Psoas muscle (tissue), 7 donors: ENCODE measurements at regions not wholly inside any gene's neighbourhood (a gene's known extent, or its start where the extent isn't known, plus 50 kb on each side); places are given as distances from the start of the nearest gene placed in this dataset.

ENCODE experiments used
- ATAC-seq, 4 donors: fragments of 200-7000 bp; cut with Tn5 transposase; one replicate each; pipeline ENCODE4 v1.9.1; 2020; ENCODE audit warnings: moderate library complexity in 3 of 4, mild to moderate bottlenecking in 2 of 4
- DNase-seq, 2 donors: peaks; one replicate each; pipeline ENCODE4 v3.0.0-alpha.2; 2020
- H3K27ac ChIP-seq: fragments of 200-600 bp; one replicate; pipeline ENCODE4 v1.8.0; 2022
- H3K27me3 ChIP-seq, 3 donors: fragments of 200-600 bp in 1 of 3; one replicate each; pipeline versions ENCODE4 v1.6.1 to v1.8.0; 2013 to 2022; ENCODE audit warnings: low read length in 2 of 3, mild to moderate bottlenecking in 2 of 3, moderate library complexity in 1 of 3; ENCODE audit not compliant: insufficient read depth in 3 of 3
- H3K36me3 ChIP-seq, 2 donors: fragments of 200-600 bp in 1 of 2; one replicate each; pipeline versions ENCODE4 v1.6.1 to v1.8.0; 2013 to 2022; ENCODE audit warnings: low read depth in 1 of 2, mild to moderate bottlenecking in 1 of 2, moderate library complexity in 1 of 2; ENCODE audit not compliant: insufficient read depth in 1 of 2
- H3K4me1 ChIP-seq: fragments of 200-600 bp; one replicate; pipeline ENCODE4 v1.8.0; 2022
- H3K4me3 ChIP-seq: fragments of 200-600 bp; one replicate; pipeline ENCODE4 v1.8.0; 2022; ENCODE audit warnings: mild to moderate bottlenecking
- H3K9me3 ChIP-seq: fragments of 200-600 bp; one replicate; pipeline ENCODE4 v1.8.0; 2022
- CTCF ChIP-seq: fragments of 200-600 bp; IDR thresholded peaks from one replicate; pipeline ENCODE4 v1.8.0; 2022; ENCODE audit warnings: antibody characterized with exemption
- WGBS, 3 donors: extraction: QIAGEN DNeasy Blood & Tissue Kit; methylation state at CpG; one replicate each; pipeline versions ENCODE4 v1.1.6 to v1.1.7; 2013; 5-methylcytosine and 5-hydroxymethylcytosine counted together
- intact Hi-C, 2 donors: fragments of 100-400 bp; cut with DNase I; formaldehyde crosslinking; loops; one replicate each; pipeline versions ENCODE4 v1.11.0 to v1.14.2; 2022
- donor health status: healthy with polysubstance abuse.
- donor health status: DM: no; HTN: no; CAD: no; lungs with moderate emphysema.
- donor health status: Bipolar disorder and iron deficiency.
- donor health status: healthy.
- donor health status: DM: yes; HTN: yes; CAD: no.
- donor health status: DM: no; HTN: no; CAD: no.
- donor health status: DM: yes; HTN: yes; CAD: no.

- TF ChIP-seq CTCF, result no peak
- H3K9me3 ChIP-seq, result peaks cover 5% of the 10 kb centered on the region
- H3K4me1 ChIP-seq, result no peaks in the 10 kb centered on the region
- WGBS, 3 donors, result 17 to 20% (median 19%) methylated on average over 7 of the region's 7 CpGs
- no peak overlapping the region for H3K27ac ChIP-seq
- no peak for DNase-seq
- H3K27me3 ChIP-seq, result no peaks in the 10 kb centered on the region
- no peak overlapping the region for H3K4me3 ChIP-seq
- H3K36me3 ChIP-seq, result no peaks in the 10 kb centered on the region
- no peak for ATAC-seq
- intact Hi-C loops, result no loop called here
These were observed 221.6 kb downstream of the LPIN1 start for GRCh38 chr2:11967946-11968465.

GRCh38 chr2:11968521-11968920 is 222.1 kb downstream of the LPIN1 start:
- H3K4me3 ChIP-seq, result no peak overlapping the region
- DNase-seq, result no peak
- WGBS, 3 donors, result 66 to 68% (median 67%) methylated on average over 5 of the region's 5 CpGs
- no peaks in the 10 kb centered on the region for H3K27me3 ChIP-seq
- H3K9me3 ChIP-seq, result peaks cover 10% of the 10 kb centered on the region
- H3K4me1 ChIP-seq, result no peaks in the 10 kb centered on the region
- H3K27ac ChIP-seq, result no peak overlapping the region
- intact Hi-C loops, result no loop called here
- TF ChIP-seq CTCF, result no peak
- no peaks in the 10 kb centered on the region for H3K36me3 ChIP-seq
- no peak for ATAC-seq

DNA sequence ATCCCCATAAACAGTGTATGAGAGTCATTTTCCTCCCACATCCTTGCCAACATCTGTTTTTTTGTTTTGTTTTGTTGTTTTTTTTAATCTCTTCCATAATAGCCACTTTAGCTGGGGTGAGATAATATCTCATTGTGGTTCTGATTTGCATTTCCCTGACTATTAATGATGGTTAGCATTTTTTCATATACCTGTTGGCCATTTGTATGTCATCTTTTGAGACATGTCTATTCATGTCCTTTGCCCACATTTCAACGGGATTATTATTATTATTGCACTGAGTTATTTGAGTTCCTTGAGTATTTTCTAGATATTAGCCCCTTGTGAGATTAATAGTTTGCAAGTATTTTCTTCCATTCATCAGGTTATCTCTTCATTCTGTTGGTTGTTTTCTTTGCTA is 223.3 kb downstream of the LPIN1 start:
- H3K4me3 ChIP-seq, result no peak overlapping the region
- no peaks in the 10 kb centered on the region for H3K27me3 ChIP-seq
- no peaks in the 10 kb centered on the region for H3K4me1 ChIP-seq
- TF ChIP-seq CTCF, result no peak
- WGBS, 3 donors, result 76 to 95% (median 90%) methylated on average over 1 of the region's 1 CpG
- no peak for ATAC-seq
- H3K36me3 ChIP-seq, result no peaks in the 10 kb centered on the region
- H3K27ac ChIP-seq, result no peak overlapping the region
- DNase-seq, result no peak
- intact Hi-C loops, result no loop called here
- peaks cover 16% of the 10 kb centered on the region for H3K9me3 ChIP-seq

DNA sequence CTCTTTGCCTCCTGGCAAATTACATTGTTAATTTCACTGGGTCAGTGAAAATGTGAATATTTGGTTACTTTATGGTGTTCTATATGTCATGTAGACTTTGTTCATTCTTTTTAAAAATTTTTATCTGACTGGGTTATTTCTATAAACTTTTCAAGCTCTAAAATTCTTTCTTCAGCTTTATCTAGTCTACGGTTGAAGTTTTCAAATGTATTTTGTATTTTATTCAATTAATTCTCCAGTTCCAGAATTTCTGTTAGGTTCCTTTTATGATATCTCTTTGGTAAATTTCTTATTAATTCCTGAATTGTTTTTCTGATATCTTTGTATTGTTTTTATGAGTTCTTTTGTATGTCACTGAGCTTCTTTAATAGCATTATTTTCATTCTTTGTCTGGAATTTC is 228.1 kb downstream of the LPIN1 start:
- intact Hi-C loops, result no loop called here
- no peak for TF ChIP-seq CTCF
- H3K27me3 ChIP-seq, result no peaks in the 10 kb centered on the region
- DNase-seq, result no peak
- no peak for ATAC-seq
- peaks cover 20% of the 10 kb centered on the region for H3K9me3 ChIP-seq
- no peaks in the 10 kb centered on the region for H3K4me1 ChIP-seq
- no peaks in the 10 kb centered on the region for H3K36me3 ChIP-seq
- WGBS, 3 donors, result 41 to 100% (median 98%) methylated on average over 1 of the region's 1 CpG
- no peak overlapping the region for H3K27ac ChIP-seq
- no peak overlapping the region for H3K4me3 ChIP-seq

DNA sequence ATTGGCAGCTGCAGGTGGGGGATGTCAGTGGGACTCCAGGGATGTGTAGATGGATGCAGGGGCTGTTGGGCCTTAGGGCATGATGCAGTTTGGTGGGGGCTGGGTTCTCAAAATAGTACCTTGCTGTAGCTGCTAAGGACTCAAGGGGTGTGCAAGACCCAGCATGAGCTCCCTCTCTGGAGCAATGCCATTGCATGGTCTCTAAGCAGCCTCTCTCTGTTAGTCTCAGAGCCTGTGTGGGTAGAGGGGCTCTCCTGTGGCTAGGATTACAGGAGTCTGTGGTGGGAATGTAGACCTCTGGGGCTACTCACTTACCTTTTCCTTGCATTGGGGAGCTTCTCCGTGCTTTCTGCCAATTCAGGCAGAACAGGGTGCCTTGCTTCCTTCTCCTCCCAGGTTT is 228.9 kb downstream of the LPIN1 start:
- Histone ChIP-seq H3K36me3 (no peaks in the 10 kb centered on the region), H3K27me3 (no peaks in the 10 kb centered on the region), H3K9me3 (peaks cover 20% of the 10 kb centered on the region), H3K4me1 (no peaks in the 10 kb centered on the region), H3K27ac (no peak overlapping the region), H3K4me3 (no peak overlapping the region)
- DNase-seq (no peak), ATAC-seq (no peak)
- intact Hi-C loops, result no loop called here
- WGBS, 3 donors, result 75 to 95% (median 94%) methylated on average over 1 of the region's 1 CpG
- TF ChIP-seq CTCF, result no peak
